SIG-M5 treated with dmso at 0.1 percent for 504 hours (cell line): ENCODE measurements at regions not wholly inside any gene's neighbourhood (a gene's known extent, or its start where the extent isn't known, plus 50 kb on each side); places are given as distances from the start of the nearest gene placed in this dataset.

Experiments
- DNase-seq: peaks from one replicate; lab custom pipeline; 2025; ENCODE audit not compliant: unreplicated experiment; lab: John Stamatoyannopoulos, UW

GRCh38 chr2:107202962-107203591 lies 317.1 kb upstream of the ST6GAL2 start:
- DNase-seq, result no peak

- no peak for DNase-seq
Observed at GRCh38 chr2:107215401-107216350, 329.7 kb upstream of the ST6GAL2 start.

DNA sequence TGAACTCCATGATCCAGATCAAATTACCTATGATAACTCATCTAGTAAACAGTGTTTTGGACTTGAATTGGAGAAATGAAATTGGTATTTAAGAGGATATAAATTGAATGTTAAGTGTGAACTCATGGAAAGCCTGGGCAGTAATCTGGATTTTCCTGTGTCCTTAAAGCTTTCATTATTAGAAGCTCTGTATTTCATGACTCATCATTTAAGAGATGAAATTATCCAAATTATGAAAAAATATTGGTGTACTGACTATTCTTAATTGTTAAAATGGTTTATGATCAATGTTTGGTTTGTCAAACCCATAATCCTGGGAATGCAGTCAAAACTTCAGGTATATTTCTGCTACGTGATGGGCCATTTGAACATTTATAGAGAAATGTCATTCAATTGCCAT lies 332.2 kb upstream of the ST6GAL2 start:
- no peak for DNase-seq

- DNase-seq, result no peak
Observed at GRCh38 chr2:107222466-107222865, 336.5 kb upstream of the ST6GAL2 start.

DNA sequence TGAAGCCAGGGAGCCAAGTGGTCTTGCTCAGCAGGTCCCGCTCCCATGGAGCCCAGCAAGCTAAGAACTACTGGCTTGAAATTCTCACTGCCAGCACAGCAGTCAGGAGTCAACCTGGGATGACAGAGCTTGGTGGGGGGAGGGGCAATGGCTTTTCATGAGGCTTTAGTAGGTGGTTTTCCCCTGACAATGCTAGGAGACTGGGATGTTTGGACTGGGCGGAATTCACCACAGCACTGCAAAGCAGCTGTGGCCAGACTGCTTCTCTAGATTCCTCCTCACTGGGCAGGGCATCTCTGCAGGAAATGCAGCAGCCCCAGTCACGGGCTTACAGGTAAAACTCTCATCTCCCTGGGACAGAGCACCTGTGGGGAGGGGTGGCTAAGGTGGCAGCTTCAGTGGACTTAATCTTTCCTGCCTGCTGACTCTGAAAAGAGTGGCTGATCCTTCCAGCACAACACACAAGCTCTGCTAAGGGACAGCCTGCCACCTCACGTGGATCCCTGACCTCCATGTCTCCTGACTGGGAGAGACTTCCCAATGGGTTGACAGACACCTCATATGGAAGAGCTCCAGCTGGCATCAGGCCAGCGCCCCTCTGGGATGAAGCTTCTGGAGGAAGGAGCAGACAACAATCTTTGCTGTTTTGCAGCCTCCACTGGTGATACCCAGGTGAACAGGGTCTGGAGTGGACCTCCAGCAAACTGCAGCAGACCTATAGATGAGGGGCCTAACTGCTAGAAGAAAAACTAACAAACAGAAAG lies 349.7 kb upstream of the ST6GAL2 start:
- DNase-seq, result no peak

DNA sequence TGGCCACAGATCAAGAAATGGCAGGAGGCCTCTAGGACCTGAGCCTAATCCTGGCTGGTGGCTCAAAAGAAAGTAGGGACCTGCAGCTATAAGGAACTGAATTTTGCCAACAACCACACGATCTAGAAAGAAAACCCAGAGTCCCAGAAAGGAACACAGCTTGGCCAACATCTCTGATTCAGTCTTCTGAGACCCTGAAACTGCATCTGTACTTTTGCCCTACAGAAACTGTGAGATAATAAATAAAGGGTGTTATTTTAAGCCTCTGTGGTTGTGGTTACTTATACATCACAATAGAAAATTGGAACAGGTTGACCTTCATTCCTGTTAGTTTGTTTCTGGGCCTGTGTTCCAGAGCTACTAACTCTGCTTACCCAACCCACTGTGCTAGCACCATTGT lies 356.8 kb upstream of the ST6GAL2 start:
- DNase-seq, result no peak

DNA sequence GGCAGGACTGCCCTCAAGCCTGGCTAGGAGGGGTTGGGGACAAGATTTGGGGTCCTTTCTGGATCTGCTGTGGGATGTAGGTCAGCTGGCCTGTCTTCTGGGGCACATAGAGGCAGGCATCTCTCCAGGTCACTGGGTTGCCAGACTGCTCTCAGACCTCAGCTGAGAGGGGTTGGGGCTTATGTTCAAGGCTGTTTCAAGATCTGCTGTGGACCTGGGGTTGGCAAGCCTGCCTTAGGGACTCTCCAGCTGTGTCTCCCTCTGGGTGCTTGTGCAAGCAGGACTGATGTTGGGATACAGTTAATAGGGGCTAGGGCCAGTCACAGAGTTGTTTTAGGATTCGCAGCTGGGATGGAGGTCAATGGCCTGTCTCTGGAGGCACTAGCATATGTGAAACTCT lies 363.0 kb upstream of the ST6GAL2 start:
- DNase-seq, result no peak

DNA sequence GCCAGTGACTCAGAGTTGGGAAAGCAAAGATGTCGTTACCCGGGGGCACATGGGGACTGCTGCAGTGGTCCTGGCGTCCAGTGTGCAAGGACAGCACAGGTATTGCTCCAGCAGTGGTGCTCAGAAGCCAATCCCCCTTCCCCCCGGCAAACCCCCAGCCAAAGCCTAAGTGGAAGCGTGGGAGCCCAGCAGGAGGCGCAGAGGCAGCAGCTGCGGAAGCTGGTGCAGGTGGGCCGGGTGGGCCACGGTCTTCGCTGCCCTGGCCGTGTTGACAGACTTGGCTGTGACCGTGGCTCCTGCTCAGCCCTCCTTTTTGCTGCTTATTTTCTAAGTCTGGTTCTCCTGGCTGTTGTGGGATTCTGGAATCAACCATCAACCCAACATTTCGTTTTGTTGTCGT lies 369.8 kb upstream of the ST6GAL2 start:
- DNase-seq, result no peak

DNA sequence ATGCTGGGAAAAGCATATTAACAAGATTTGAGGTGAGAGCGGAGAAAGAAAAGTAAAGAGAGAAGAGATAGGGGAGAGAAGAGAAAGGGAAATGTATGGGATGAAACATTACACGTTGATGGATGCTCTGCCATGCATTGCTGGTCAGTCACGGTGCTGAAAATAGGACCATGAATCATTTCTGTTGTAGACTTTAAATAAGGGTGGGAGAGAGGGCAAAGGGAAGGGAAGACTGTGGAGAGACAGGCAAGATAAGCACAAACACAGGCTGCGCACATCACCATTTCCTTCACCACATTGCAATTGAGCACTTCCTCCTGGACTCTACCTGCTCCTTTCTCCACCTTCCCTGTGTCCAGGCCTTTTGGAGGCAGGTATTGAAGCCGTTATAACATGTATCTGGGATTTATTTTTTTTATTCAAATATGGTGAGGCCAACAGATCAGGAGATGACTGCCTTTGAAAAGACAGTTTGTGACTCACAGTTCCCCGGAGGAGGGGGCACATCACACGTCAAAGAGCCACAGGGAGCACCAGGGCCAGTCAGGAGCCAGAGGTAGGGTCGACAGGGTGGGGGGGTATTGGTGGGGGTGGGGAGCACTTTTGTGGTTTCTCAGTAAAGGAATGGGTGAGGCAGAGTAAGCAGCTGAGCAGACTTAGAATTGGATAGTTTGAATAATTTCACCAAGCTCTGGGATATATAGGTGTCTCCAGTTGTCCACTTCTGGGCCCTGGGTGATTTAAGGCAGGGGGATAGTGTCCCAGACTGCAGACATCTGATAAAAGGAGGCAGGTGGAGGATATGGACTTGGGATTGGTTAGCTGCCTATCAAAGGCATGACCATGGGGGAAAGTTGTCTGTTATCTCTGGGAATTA lies 372.8 kb upstream of the ST6GAL2 start:
- DNase-seq, result no peak

DNA sequence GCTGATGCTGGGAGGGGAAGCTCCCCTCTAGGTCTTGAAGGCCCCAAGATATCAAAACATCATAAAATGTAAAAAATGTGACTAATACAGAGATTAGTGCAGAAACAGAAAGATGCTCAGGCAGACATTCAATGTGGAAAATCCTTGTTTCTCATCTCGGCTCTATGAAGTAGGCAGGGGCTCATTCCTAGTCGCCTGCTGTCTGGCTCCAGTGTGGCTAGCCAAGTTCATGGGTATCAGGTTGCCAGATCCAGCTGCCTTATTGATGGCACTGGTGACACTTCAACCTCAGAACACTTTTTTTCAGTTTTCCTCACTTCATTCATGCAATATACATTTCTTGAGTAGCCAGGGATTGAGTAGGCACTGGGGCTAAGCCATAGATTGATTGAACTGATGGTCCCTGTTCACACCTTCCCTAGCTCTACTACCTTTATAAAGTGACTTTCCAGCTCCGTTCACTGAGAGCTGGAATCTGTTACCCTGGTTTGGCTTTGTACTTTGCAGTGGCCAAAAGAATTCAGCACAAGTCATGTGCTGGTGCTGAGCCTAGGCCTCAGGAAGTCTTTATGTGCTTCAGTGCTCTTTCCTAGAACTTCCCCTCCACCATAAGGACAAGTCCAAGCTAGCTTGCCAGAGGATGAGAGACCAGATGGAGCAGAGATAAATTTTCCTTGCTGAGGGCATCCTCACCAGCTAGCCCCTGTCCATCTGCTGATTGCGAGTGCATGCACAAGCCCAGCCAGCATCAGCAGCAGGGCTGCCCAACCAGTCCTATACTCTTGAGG lies 373.6 kb upstream of the ST6GAL2 start:
- DNase-seq, result no peak

DNA sequence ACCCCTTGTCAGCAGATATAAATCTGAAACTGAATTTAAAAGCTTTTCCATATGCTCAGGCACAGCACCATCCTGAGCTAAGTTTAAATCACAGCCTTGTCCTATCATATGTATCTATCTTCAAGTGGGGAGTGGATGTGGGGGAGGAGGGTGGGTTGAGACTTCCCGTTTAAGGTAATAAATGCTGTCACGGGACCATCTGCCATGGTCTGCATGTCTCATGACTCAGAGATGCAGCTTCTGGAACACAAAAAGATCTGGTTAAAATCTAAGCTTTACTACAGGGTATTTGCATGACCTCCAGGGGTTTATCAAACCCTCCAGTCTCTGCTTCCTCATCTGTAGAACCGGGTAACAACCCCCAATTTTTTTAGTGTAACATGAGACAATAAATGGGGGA lies 377.7 kb upstream of the ST6GAL2 start:
- DNase-seq, result no peak

DNA sequence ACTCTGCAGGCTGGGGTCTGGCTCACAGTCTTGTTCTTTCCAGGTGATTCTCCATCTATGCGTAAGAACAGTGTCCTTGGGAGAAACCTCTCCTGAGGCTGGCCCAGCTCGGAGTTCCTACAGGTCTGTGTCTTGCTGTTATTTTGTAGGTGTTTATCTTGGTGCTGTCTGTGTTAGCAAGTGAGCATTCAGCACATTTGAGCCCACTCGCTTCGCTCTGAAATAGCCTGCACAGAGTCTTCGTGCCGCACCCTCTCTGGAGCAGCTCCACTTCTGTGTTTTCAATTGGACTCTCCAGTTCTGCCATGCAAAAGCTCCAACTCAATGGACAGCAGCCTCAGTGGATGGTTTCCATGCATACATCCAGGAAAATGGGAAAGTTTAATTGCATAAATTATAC lies 378.2 kb upstream of the ST6GAL2 start:
- no peak for DNase-seq

- no peak for DNase-seq
Observed at GRCh38 chr2:107266555-107266954, 380.6 kb upstream of the ST6GAL2 start.

DNA sequence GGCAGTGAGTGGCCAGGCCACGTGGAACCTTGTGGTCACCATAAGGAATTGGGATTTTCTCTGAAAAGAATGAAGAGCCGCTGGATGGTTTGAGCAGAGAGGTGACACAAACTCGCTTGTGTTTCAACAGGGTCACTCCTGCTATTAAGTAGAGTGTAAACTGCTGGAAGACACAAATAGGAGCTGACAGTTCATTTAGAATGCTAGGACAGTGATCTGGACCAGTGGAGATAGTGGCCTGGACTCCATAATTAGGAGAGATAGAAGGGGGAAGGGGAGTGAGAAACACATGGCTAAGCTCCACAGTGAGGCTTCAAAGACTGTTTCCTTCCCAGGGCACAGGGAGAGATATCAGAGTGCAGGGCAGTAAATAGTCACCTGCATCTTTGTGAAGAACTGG lies 381.1 kb upstream of the ST6GAL2 start:
- DNase-seq, result no peak

DNA sequence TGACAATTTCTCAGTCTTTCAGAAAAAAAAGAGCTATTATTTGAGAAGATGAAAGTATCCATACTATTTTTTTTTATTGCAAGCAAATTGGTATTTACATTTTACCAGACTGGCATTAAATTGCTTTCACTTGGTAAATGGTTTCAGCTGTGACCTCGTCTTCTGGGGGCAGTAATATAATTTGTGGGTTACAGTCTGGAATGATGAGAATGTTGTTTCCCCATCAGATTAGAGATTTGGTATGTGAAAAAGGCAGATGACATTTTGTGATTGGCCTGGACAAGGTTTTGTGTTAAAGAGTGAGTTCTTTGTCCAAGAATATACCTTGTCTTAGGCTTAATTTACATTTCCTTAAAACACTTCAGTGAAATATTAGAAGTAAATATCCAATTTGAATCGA lies 390.1 kb upstream of the ST6GAL2 start:
- no peak for DNase-seq

GRCh38 chr2:107278672-107279071 lies 392.7 kb upstream of the ST6GAL2 start:
- no peak for DNase-seq

DNA sequence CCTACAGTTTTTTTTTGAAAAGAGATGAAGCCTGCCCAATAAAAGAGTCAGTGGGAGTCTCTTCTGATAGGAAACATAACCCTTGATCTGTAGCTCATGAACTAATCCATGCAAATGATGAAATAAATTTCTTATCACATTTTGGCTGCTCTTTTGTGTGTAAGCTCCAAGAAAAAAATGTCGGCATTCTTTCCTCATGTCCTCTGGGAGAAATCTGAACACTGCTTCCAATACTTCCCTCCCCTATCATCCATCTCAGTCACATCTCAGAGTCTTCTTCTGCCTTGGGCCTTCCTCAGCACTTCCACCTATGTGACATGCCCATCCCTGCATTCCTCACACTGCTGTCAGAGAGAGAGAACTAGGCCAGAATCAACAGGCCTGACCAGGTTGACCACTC lies 395.7 kb upstream of the ST6GAL2 start:
- DNase-seq, result no peak

DNA sequence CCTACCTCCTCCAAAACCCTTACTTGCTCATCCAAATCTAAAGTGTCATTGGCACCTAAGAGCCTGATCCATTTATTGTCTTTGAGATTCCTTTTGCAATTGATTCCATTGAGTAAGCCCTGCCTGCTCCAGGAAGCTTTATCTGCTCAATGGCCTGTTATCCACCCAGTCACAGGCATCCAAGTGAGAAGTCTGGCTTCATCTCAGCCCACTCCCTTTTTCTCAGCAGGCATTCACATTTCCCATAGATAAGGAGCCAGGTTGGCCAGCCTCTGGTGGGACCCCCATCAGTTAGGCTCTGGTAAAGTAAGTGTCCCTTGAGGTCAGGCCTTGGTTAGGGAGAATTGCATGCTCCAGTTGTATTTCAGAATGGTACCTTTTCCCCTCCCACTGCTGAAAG lies 396.2 kb upstream of the ST6GAL2 start:
- no peak for DNase-seq

DNA sequence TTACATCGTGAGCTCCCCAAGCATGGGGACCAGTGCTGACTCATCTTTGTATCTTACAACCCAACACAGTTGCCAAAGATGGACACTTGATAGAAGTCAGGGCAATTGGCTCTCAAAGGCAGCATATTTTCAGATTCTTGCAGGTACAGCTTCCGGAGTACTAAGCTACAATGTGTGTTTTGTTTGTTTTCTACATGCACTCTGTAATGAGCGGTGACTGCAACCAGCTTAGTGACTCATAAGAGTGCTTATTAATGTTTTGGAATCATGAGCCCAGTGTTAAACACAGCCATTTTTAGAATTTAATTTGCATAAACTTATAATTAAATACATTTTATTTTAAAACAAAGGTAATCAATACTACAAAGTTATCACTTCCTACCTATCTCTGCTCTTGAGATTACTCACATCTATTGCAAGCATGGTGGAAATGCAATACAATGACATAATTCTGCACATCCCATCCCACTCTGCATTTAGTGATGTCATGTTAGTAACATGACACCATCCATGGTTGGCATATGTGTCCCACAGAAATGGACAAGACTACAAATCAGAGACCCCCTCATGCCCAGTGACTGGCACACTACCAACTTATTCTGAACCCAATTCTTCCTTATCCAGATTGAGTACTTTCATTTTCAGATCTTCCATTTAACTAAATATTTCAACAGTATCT lies 399.8 kb upstream of the ST6GAL2 start:
- no peak for DNase-seq
